ENCODE measurements at regions not wholly inside any gene's neighbourhood (a gene's known extent, or its start where the extent isn't known, plus 50 kb on each side); places are given as distances from the start of the nearest gene placed in this dataset.

GRCh38 chr4:132125131-132125530 is 1024.0 kb upstream of the PCDH10 start:
- TF ChIP-seq CTCF (IDR thresholded peaks at IDR 0.05) (no peak), POLR2A (IDR thresholded peaks at IDR 0.05) (no peak), POLR2AphosphoS5 (IDR thresholded peaks at IDR 0.05) (no peak), EP300 (IDR thresholded peaks at IDR 0.05) (no peak)
